ENCODE measurements at regions not wholly inside any gene's neighbourhood (a gene's known extent, or its start where the extent isn't known, plus 50 kb on each side); places are given as distances from the start of the nearest gene placed in this dataset.

- H3K9me3 ChIP-seq (ENCODE audit: control insufficient read depth in 5 of 5, low read length in 5 of 5) = no peaks in the 10 kb centered on the region
- H3K9ac ChIP-seq (ENCODE audit: low read length in 5 of 5) = no peak overlapping the region
- no peak overlapping the region for H3K4me3 ChIP-seq (ENCODE audit: low read depth in 1 of 5, low read length in 5 of 5)
- peaks cover 0 to 11% (median 6%) of the 10 kb centered on the region in 5 donors for H3K36me3 ChIP-seq (ENCODE audit: control insufficient read depth in 5 of 5, insufficient read depth in 5 of 5, low read length in 5 of 5)
- no peak overlapping the region for H3K27ac ChIP-seq (ENCODE audit: low read depth, low read length)
- H3K4me1 ChIP-seq (ENCODE audit: control insufficient read depth in 5 of 5, insufficient read depth in 5 of 5, low read length in 5 of 5) = peaks cover 0 to 24% (median 15%) of the 10 kb centered on the region in 5 donors
- no peaks in the 10 kb centered on the region for H3K27me3 ChIP-seq (ENCODE audit: control insufficient read depth in 5 of 5, insufficient read depth in 4 of 5, low read length in 5 of 5)
Measured at GRCh38 chr1:65039508-65039907, 73.2 kb upstream of the JAK1 start.

GRCh38 chr1:65042467-65042866 lies 76.1 kb upstream of the JAK1 start:
- peaks cover 0 to 8% (median 0%) of the 10 kb centered on the region in 5 donors for H3K36me3 ChIP-seq (ENCODE audit: control insufficient read depth in 5 of 5, insufficient read depth in 5 of 5, low read length in 5 of 5)
- H3K4me3 ChIP-seq (ENCODE audit: low read depth in 1 of 5, low read length in 5 of 5) = no peak overlapping the region
- no peaks in the 10 kb centered on the region for H3K9me3 ChIP-seq (ENCODE audit: control insufficient read depth in 5 of 5, low read length in 5 of 5)
- H3K4me1 ChIP-seq (ENCODE audit: control insufficient read depth in 5 of 5, insufficient read depth in 5 of 5, low read length in 5 of 5) = peaks cover 0 to 12% (median 10%) of the 10 kb centered on the region in 5 donors
- H3K27me3 ChIP-seq (ENCODE audit: control insufficient read depth in 5 of 5, insufficient read depth in 4 of 5, low read length in 5 of 5) = no peaks in the 10 kb centered on the region
- H3K27ac ChIP-seq (ENCODE audit: low read depth, low read length) = no peak overlapping the region
- H3K9ac ChIP-seq (ENCODE audit: low read length in 5 of 5) = no peak overlapping the region

- H3K9ac ChIP-seq (ENCODE audit: low read length in 5 of 5) = no peak overlapping the region
- no peak overlapping the region for H3K27ac ChIP-seq (ENCODE audit: low read depth, low read length)
- no peak overlapping the region for H3K4me3 ChIP-seq (ENCODE audit: low read depth in 1 of 5, low read length in 5 of 5)
- H3K9me3 ChIP-seq (ENCODE audit: control insufficient read depth in 5 of 5, low read length in 5 of 5) = no peaks in the 10 kb centered on the region
- H3K36me3 ChIP-seq (ENCODE audit: control insufficient read depth in 5 of 5, insufficient read depth in 5 of 5, low read length in 5 of 5) = peaks cover 0 to 9% (median 0%) of the 10 kb centered on the region in 5 donors
- H3K27me3 ChIP-seq (ENCODE audit: control insufficient read depth in 5 of 5, insufficient read depth in 4 of 5, low read length in 5 of 5) = no peaks in the 10 kb centered on the region
- H3K4me1 ChIP-seq (ENCODE audit: control insufficient read depth in 5 of 5, insufficient read depth in 5 of 5, low read length in 5 of 5) = peaks cover 5 to 28% (median 24%) of the 10 kb centered on the region in 5 donors
Measured at GRCh38 chr1:65044411-65044810, 78.1 kb upstream of the JAK1 start.

- H3K27ac ChIP-seq (ENCODE audit: low read depth, low read length) = no peak overlapping the region
- H3K36me3 ChIP-seq (ENCODE audit: control insufficient read depth in 5 of 5, insufficient read depth in 5 of 5, low read length in 5 of 5) = peaks cover 0 to 10% (median 0%) of the 10 kb centered on the region in 5 donors
- H3K4me3 ChIP-seq (ENCODE audit: low read depth in 1 of 5, low read length in 5 of 5) = no peak overlapping the region
- peaks cover 5 to 28% (median 24%) of the 10 kb centered on the region in 5 donors for H3K4me1 ChIP-seq (ENCODE audit: control insufficient read depth in 5 of 5, insufficient read depth in 5 of 5, low read length in 5 of 5)
- H3K9me3 ChIP-seq (ENCODE audit: control insufficient read depth in 5 of 5, low read length in 5 of 5) = no peaks in the 10 kb centered on the region
- no peaks in the 10 kb centered on the region for H3K27me3 ChIP-seq (ENCODE audit: control insufficient read depth in 5 of 5, insufficient read depth in 4 of 5, low read length in 5 of 5)
- no peak overlapping the region for H3K9ac ChIP-seq (ENCODE audit: low read length in 5 of 5)
Measured at GRCh38 chr1:65045022-65045817, 78.9 kb upstream of the JAK1 start.

- Histone ChIP-seq H3K9ac (ENCODE audit: low read length in 5 of 5) (peak overlapping the region in 1 of 5 donors; percentile 22), H3K27me3 (ENCODE audit: control insufficient read depth in 5 of 5, insufficient read depth in 4 of 5, low read length in 5 of 5) (no peaks in the 10 kb centered on the region), H3K36me3 (ENCODE audit: control insufficient read depth in 5 of 5, insufficient read depth in 5 of 5, low read length in 5 of 5) (peaks cover 0 to 15% (median 0%) of the 10 kb centered on the region in 5 donors), H3K27ac (ENCODE audit: low read depth, low read length) (peak overlapping the region; percentile 3), H3K4me1 (ENCODE audit: control insufficient read depth in 5 of 5, insufficient read depth in 5 of 5, low read length in 5 of 5) (peaks cover 5 to 20% (median 16%) of the 10 kb centered on the region in 5 donors), H3K4me3 (ENCODE audit: low read depth in 1 of 5, low read length in 5 of 5) (no peak overlapping the region), H3K9me3 (ENCODE audit: control insufficient read depth in 5 of 5, low read length in 5 of 5) (no peaks in the 10 kb centered on the region)
Measured at GRCh38 chr1:65048335-65048734, 82.0 kb upstream of the JAK1 start.

- no peak overlapping the region for H3K27ac ChIP-seq (ENCODE audit: low read depth, low read length)
- H3K9me3 ChIP-seq (ENCODE audit: control insufficient read depth in 5 of 5, low read length in 5 of 5) = no peaks in the 10 kb centered on the region
- no peak overlapping the region for H3K4me3 ChIP-seq (ENCODE audit: low read depth in 1 of 5, low read length in 5 of 5)
- peaks cover 4 to 13% (median 8%) of the 10 kb centered on the region in 5 donors for H3K36me3 ChIP-seq (ENCODE audit: control insufficient read depth in 5 of 5, insufficient read depth in 5 of 5, low read length in 5 of 5)
- peaks cover 5 to 20% (median 16%) of the 10 kb centered on the region in 5 donors for H3K4me1 ChIP-seq (ENCODE audit: control insufficient read depth in 5 of 5, insufficient read depth in 5 of 5, low read length in 5 of 5)
- H3K27me3 ChIP-seq (ENCODE audit: control insufficient read depth in 5 of 5, insufficient read depth in 4 of 5, low read length in 5 of 5) = no peaks in the 10 kb centered on the region
- H3K9ac ChIP-seq (ENCODE audit: low read length in 5 of 5) = no peak overlapping the region
Measured at GRCh38 chr1:65049941-65050713, 83.8 kb upstream of the JAK1 start.

GRCh38 chr1:65050735-65051134 lies 84.4 kb upstream of the JAK1 start:
- Histone ChIP-seq H3K36me3 (ENCODE audit: control insufficient read depth in 5 of 5, insufficient read depth in 5 of 5, low read length in 5 of 5) (peaks cover 10 to 19% (median 14%) of the 10 kb centered on the region in 5 donors), H3K27me3 (ENCODE audit: control insufficient read depth in 5 of 5, insufficient read depth in 4 of 5, low read length in 5 of 5) (no peaks in the 10 kb centered on the region), H3K4me1 (ENCODE audit: control insufficient read depth in 5 of 5, insufficient read depth in 5 of 5, low read length in 5 of 5) (peaks cover 5 to 25% (median 16%) of the 10 kb centered on the region in 5 donors), H3K9ac (ENCODE audit: low read length in 5 of 5) (no peak overlapping the region), H3K9me3 (ENCODE audit: control insufficient read depth in 5 of 5, low read length in 5 of 5) (no peaks in the 10 kb centered on the region), H3K4me3 (ENCODE audit: low read depth in 1 of 5, low read length in 5 of 5) (no peak overlapping the region), H3K27ac (ENCODE audit: low read depth, low read length) (no peak overlapping the region)

GRCh38 chr1:65054481-65054880 lies 88.1 kb upstream of the JAK1 start:
- Histone ChIP-seq H3K9ac (ENCODE audit: low read length in 5 of 5) (no peak overlapping the region), H3K9me3 (ENCODE audit: control insufficient read depth in 5 of 5, low read length in 5 of 5) (no peaks in the 10 kb centered on the region), H3K27me3 (ENCODE audit: control insufficient read depth in 5 of 5, insufficient read depth in 4 of 5, low read length in 5 of 5) (no peaks in the 10 kb centered on the region), H3K4me3 (ENCODE audit: low read depth in 1 of 5, low read length in 5 of 5) (no peak overlapping the region), H3K27ac (ENCODE audit: low read depth, low read length) (no peak overlapping the region), H3K4me1 (ENCODE audit: control insufficient read depth in 5 of 5, insufficient read depth in 5 of 5, low read length in 5 of 5) (peaks cover 0 to 25% (median 7%) of the 10 kb centered on the region in 5 donors), H3K36me3 (ENCODE audit: control insufficient read depth in 5 of 5, insufficient read depth in 5 of 5, low read length in 5 of 5) (peaks cover 23 to 46% (median 39%) of the 10 kb centered on the region in 5 donors)

GRCh38 chr1:65055747-65056146 lies 89.4 kb upstream of the JAK1 start:
- Histone ChIP-seq H3K4me1 (ENCODE audit: control insufficient read depth in 5 of 5, insufficient read depth in 5 of 5, low read length in 5 of 5) (peaks cover 0 to 30% (median 14%) of the 10 kb centered on the region in 5 donors), H3K27me3 (ENCODE audit: control insufficient read depth in 5 of 5, insufficient read depth in 4 of 5, low read length in 5 of 5) (no peaks in the 10 kb centered on the region), H3K4me3 (ENCODE audit: low read depth in 1 of 5, low read length in 5 of 5) (no peak overlapping the region), H3K9ac (ENCODE audit: low read length in 5 of 5) (no peak overlapping the region), H3K9me3 (ENCODE audit: control insufficient read depth in 5 of 5, low read length in 5 of 5) (no peaks in the 10 kb centered on the region), H3K36me3 (ENCODE audit: control insufficient read depth in 5 of 5, insufficient read depth in 5 of 5, low read length in 5 of 5) (peaks cover 23 to 46% (median 39%) of the 10 kb centered on the region in 5 donors), H3K27ac (ENCODE audit: low read depth, low read length) (no peak overlapping the region)

- H3K9ac ChIP-seq (ENCODE audit: low read length in 5 of 5) = peak overlapping the region in 1 of 5 donors; percentile 13
- peaks cover 0 to 30% (median 14%) of the 10 kb centered on the region in 5 donors for H3K4me1 ChIP-seq (ENCODE audit: control insufficient read depth in 5 of 5, insufficient read depth in 5 of 5, low read length in 5 of 5)
- peaks cover 23 to 45% (median 39%) of the 10 kb centered on the region in 5 donors for H3K36me3 ChIP-seq (ENCODE audit: control insufficient read depth in 5 of 5, insufficient read depth in 5 of 5, low read length in 5 of 5)
- H3K27me3 ChIP-seq (ENCODE audit: control insufficient read depth in 5 of 5, insufficient read depth in 4 of 5, low read length in 5 of 5) = no peaks in the 10 kb centered on the region
- no peak overlapping the region for H3K27ac ChIP-seq (ENCODE audit: low read depth, low read length)
- no peaks in the 10 kb centered on the region for H3K9me3 ChIP-seq (ENCODE audit: control insufficient read depth in 5 of 5, low read length in 5 of 5)
- no peak overlapping the region for H3K4me3 ChIP-seq (ENCODE audit: low read depth in 1 of 5, low read length in 5 of 5)
Measured at GRCh38 chr1:65056234-65056633, 89.9 kb upstream of the JAK1 start.

All from subcutaneous abdominal adipose tissue (tissue), 5 donors.